Osteocyte (in vitro differentiated cells): ENCODE measurements at regions not wholly inside any gene's neighbourhood (a gene's known extent, or its start where the extent isn't known, plus 50 kb on each side); places are given as distances from the start of the nearest gene placed in this dataset.

Experiments
- DNase-seq: peaks from one replicate; pipeline ENCODE4 v3.0.0; 2021; ENCODE audit warnings: mixed read lengths; ENCODE audit not compliant: unreplicated experiment; ENCODE audit errors: extremely low spot score
- H3K27ac Mint-ChIP-seq: one replicate; pipeline ENCODE4 v1.8.0; 2021; ENCODE audit warnings: mild to moderate bottlenecking, mixed read lengths; ENCODE audit not compliant: unreplicated experiment
- H3K27me3 Mint-ChIP-seq: one replicate; pipeline ENCODE4 v1.8.0; 2021; ENCODE audit warnings: mixed read lengths; ENCODE audit not compliant: unreplicated experiment
- H3K36me3 Mint-ChIP-seq: one replicate; pipeline ENCODE4 v1.8.0; 2021; ENCODE audit warnings: mixed read lengths; ENCODE audit not compliant: unreplicated experiment
- H3K4me1 Mint-ChIP-seq: one replicate; pipeline ENCODE4 v1.8.0; 2021; ENCODE audit warnings: mixed read lengths; ENCODE audit not compliant: unreplicated experiment
- H3K4me3 Mint-ChIP-seq: one replicate; pipeline ENCODE4 v1.8.0; 2021; ENCODE audit warnings: mild to moderate bottlenecking, moderate library complexity, mixed read lengths; ENCODE audit not compliant: unreplicated experiment
- H3K9me3 Mint-ChIP-seq: one replicate; pipeline ENCODE4 v1.8.0; 2021; ENCODE audit warnings: mixed read lengths; ENCODE audit not compliant: unreplicated experiment
- CTCF ChIP-seq: fragments of 200-600 bp; sonication (generic); IDR thresholded peaks from 2 replicates; pipeline ENCODE4 v1.5.0; 2021; ENCODE audit warnings: antibody characterized with exemption, mild to moderate bottlenecking, moderate library complexity

GRCh38 chr5:159855476-159856191 lies 60.6 kb upstream of the ADRA1B start:
- Mint-ChIP-seq H3K36me3 (no peaks in the 10 kb centered on the region), H3K4me1 (no peaks in the 10 kb centered on the region), H3K27ac (no peak overlapping the region), H3K27me3 (peaks cover 29% of the 10 kb centered on the region), H3K9me3 (no peaks in the 10 kb centered on the region), H3K4me3 (no peak overlapping the region)
- no peak for TF ChIP-seq CTCF
- DNase-seq = no peak

GRCh38 chr5:159858871-159859270 lies 57.4 kb upstream of the ADRA1B start:
- no peak for TF ChIP-seq CTCF
- no peak overlapping the region for H3K27ac Mint-ChIP-seq
- no peak overlapping the region for H3K4me3 Mint-ChIP-seq
- no peaks in the 10 kb centered on the region for H3K4me1 Mint-ChIP-seq
- peaks cover 45% of the 10 kb centered on the region for H3K27me3 Mint-ChIP-seq
- DNase-seq = no peak
- no peaks in the 10 kb centered on the region for H3K9me3 Mint-ChIP-seq
- H3K36me3 Mint-ChIP-seq = no peaks in the 10 kb centered on the region

GRCh38 chr5:159861086-159861485 lies 55.2 kb upstream of the ADRA1B start:
- no peak for DNase-seq
- no peak overlapping the region for H3K27ac Mint-ChIP-seq
- H3K36me3 Mint-ChIP-seq = no peaks in the 10 kb centered on the region
- no peak for TF ChIP-seq CTCF
- peaks cover 47% of the 10 kb centered on the region for H3K27me3 Mint-ChIP-seq
- H3K9me3 Mint-ChIP-seq = no peaks in the 10 kb centered on the region
- H3K4me1 Mint-ChIP-seq = no peaks in the 10 kb centered on the region
- H3K4me3 Mint-ChIP-seq = no peak overlapping the region

DNA sequence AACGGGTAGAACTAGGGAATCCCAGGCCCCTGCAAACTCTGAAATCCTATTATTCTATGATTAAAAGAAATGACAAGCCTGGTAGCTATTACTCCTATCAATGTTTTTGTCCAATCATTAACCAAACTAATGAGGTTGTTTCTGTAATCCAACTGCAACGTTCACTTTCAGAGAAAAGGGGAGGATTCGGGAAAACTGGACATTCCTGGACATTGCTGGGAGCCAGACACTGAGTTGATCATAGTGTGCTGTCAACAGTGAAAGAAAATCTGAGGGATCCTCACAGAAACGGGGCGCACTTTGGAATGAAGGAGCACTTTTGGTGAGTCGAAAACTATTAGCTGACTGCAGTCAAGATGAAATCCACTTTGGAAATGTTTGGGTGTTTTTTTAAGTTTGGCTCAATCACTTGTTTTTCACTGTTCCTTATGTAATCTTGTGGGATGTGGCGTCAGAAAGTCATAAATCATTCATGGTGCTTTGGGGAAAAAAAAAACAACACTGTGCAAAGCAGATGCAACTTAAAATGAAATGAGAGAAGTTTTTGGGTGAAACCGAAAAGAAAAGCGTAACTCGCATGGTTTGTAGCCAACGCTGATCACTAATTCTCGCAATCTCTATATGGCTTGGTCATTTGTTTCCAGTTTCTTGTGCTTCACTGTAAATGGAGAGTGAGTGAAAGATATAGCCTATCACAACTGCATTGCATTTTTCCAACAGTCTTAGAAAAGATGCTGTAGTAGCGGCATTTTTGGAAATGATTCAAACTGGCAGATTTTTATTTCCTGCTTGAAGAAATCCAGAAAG lies 51.2 kb upstream of the ADRA1B start:
- H3K27me3 Mint-ChIP-seq = peaks cover 65% of the 10 kb centered on the region
- no peak for TF ChIP-seq CTCF
- no peak overlapping the region for H3K27ac Mint-ChIP-seq
- no peak for DNase-seq
- no peaks in the 10 kb centered on the region for H3K4me1 Mint-ChIP-seq
- H3K9me3 Mint-ChIP-seq = no peaks in the 10 kb centered on the region
- no peak overlapping the region for H3K4me3 Mint-ChIP-seq
- H3K36me3 Mint-ChIP-seq = no peaks in the 10 kb centered on the region

GRCh38 chr5:159866093-159866492 lies 50.2 kb upstream of the ADRA1B start:
- H3K4me1 Mint-ChIP-seq = no peaks in the 10 kb centered on the region
- H3K9me3 Mint-ChIP-seq = no peaks in the 10 kb centered on the region
- peaks cover 68% of the 10 kb centered on the region for H3K27me3 Mint-ChIP-seq
- no peak for TF ChIP-seq CTCF
- no peaks in the 10 kb centered on the region for H3K36me3 Mint-ChIP-seq
- DNase-seq = no peak
- H3K4me3 Mint-ChIP-seq = no peak overlapping the region
- no peak overlapping the region for H3K27ac Mint-ChIP-seq
